Body of pancreas (tissue), 4 donors: ENCODE measurements at regions not wholly inside any gene's neighbourhood (a gene's known extent, or its start where the extent isn't known, plus 50 kb on each side); places are given as distances from the start of the nearest gene placed in this dataset.

ENCODE experiments used
- CTCF ChIP-seq, 7 experiments: fragments of 450-650 bp in 4 of 7; fragments of 200-600 bp in 3 of 7; sonication (generic) in 3 of 7; IDR thresholded peaks; one replicate each; pipeline ENCODE4 v1.5.1; 2016 to 2019; ENCODE audit warnings: antibody characterized with exemption in 7 of 7
- POLR2A ChIP-seq, 3 donors: fragments of 450-650 bp; IDR thresholded peaks; one replicate each; pipeline ENCODE4 v1.6.1; 2016; ENCODE audit warnings: antibody characterized with exemption in 3 of 3, mild to moderate bottlenecking in 2 of 3

GRCh38 chr18:73756256-73757091 lies 391.2 kb downstream of the FBXO15 start:
- TF ChIP-seq CTCF (IDR thresholded peaks at IDR 0.05) (no peak), POLR2A (IDR thresholded peaks at IDR 0.05) (no peak)
